IMR-90 (cell line): ENCODE measurements at regions not wholly inside any gene's neighbourhood (a gene's known extent, or its start where the extent isn't known, plus 50 kb on each side); places are given as distances from the start of the nearest gene placed in this dataset.

ENCODE experiments used
- ATAC-seq: fragments of 200-7000 bp; cut with Tn5 transposase; 2 replicates; pipeline ENCODE4 v1.9.1; 2020; ENCODE audit warnings: low read depth, mild to moderate bottlenecking, moderate library complexity
- BruUV-seq: library from RNA; stranded (reverse); fragments of 400-500 nt; replicated peaks from 2 replicates; lab custom pipeline; 2021; lab: Mats Ljungman, UMichigan
- CTCF ChIA-PET: fragments of 300-600 bp; formaldehyde crosslinking; extraction: SDS; loops from one replicate; lab custom pipeline; 2021; ENCODE audit warnings: antibody characterized with exemption; lab: Yijun Ruan, JAX
- POLR2A ChIA-PET: fragments of 300-600 bp; sonication (Branson Sonifier 250); formaldehyde crosslinking; loops from one replicate; lab custom pipeline; 2022; ENCODE audit warnings: antibody characterized with exemption; ENCODE audit not compliant: unreplicated experiment; lab: Charles Lee
- DNase-seq: peaks from one replicate; pipeline ENCODE4 v3.0.0; 2013
- H2AFZ ChIP-seq: replicated peaks from 2 replicates; pipeline ENCODE3; 2013; ENCODE audit warnings: low read length, mild to moderate bottlenecking; ENCODE audit not compliant: poor library complexity
- H2AK5ac ChIP-seq: 2 replicates; pipeline ENCODE4 v1.6.1; 2013; ENCODE audit warnings: low read depth, low read length, inconsistent platforms
- H2AK9ac ChIP-seq: replicated peaks from 2 replicates; pipeline ENCODE3; 2013; ENCODE audit warnings: mild to moderate bottlenecking, low read depth, low read length, moderate library complexity; ENCODE audit not compliant: poor library complexity
- H2BK120ac ChIP-seq: 2 replicates; pipeline ENCODE4 v1.6.1; 2013; ENCODE audit warnings: low read depth, low read length, inconsistent platforms
- H2BK15ac ChIP-seq: 3 replicates; pipeline ENCODE4 v1.6.1; 2013; ENCODE audit warnings: low read depth, low read length, inconsistent platforms
- H2BK20ac ChIP-seq: 2 replicates; pipeline ENCODE4 v1.6.1; 2013; ENCODE audit warnings: low read depth, mild to moderate bottlenecking, inconsistent platforms, low read length, moderate library complexity
- H2BK5ac ChIP-seq: 2 replicates; pipeline ENCODE4 v1.6.1; 2013; ENCODE audit warnings: mild to moderate bottlenecking, low read depth, low read length, inconsistent platforms; ENCODE audit not compliant: poor library complexity, severe bottlenecking
- H3K14ac ChIP-seq: replicated peaks from 2 replicates; pipeline ENCODE4 v1.6.1; 2013; ENCODE audit warnings: low read depth, low read length, inconsistent platforms
- H3K18ac ChIP-seq: 2 replicates; pipeline ENCODE4 v1.6.1; 2013; ENCODE audit warnings: low read depth, low read length, control low read depth
- H3K23ac ChIP-seq: 2 replicates; pipeline ENCODE4 v1.6.1; 2013; ENCODE audit warnings: low read depth, low read length, inconsistent platforms
- H3K27ac ChIP-seq: 2 replicates; pipeline ENCODE4 v1.5.1; 2013; ENCODE audit warnings: mild to moderate bottlenecking, control low read depth, low read length; ENCODE audit not compliant: insufficient read depth
- H3K27me3 ChIP-seq: 2 replicates; pipeline ENCODE4 v1.6.1; 2013; ENCODE audit warnings: low read length; ENCODE audit not compliant: control insufficient read depth, insufficient read depth
- H3K36me3 ChIP-seq: 2 replicates; pipeline ENCODE4 v1.6.1; 2013; ENCODE audit warnings: low read length, mixed read lengths; ENCODE audit not compliant: control insufficient read depth, insufficient read depth
- H3K4ac ChIP-seq: 2 replicates; pipeline ENCODE4 v1.6.1; 2013; ENCODE audit warnings: low read depth, low read length, inconsistent platforms
- H3K4me1 ChIP-seq: 2 replicates; pipeline ENCODE4 v1.6.1; 2013; ENCODE audit warnings: low read length, mixed read lengths; ENCODE audit not compliant: control insufficient read depth, insufficient read depth
- H3K4me2 ChIP-seq: 2 replicates; pipeline ENCODE4 v1.6.1; 2013; ENCODE audit warnings: low read depth, mild to moderate bottlenecking, control low read depth, low read length, moderate library complexity
- H3K4me3 ChIP-seq: 2 replicates; pipeline ENCODE4 v1.5.1; 2013; ENCODE audit warnings: low read depth, mild to moderate bottlenecking, control low read depth, low read length, moderate library complexity; ENCODE audit not compliant: insufficient read depth
- H3K56ac ChIP-seq: 2 replicates; pipeline ENCODE4 v1.6.1; 2013; ENCODE audit warnings: low read length, inconsistent platforms; ENCODE audit not compliant: insufficient read depth; ENCODE audit errors: extremely low read depth
- H3K79me1 ChIP-seq, 2 experiments: 2 replicates each; pipeline ENCODE4 v1.6.1; 2013; ENCODE audit warnings: low read length in 2 of 2, inconsistent platforms in 1 of 2, low read depth in 1 of 2
- H3K9ac ChIP-seq: 2 replicates; pipeline ENCODE4 v1.6.1; 2013; ENCODE audit warnings: low read depth, low read length, control low read depth
- H3K9me1 ChIP-seq: 2 replicates; pipeline ENCODE4 v1.6.1; 2013; ENCODE audit warnings: low read length, inconsistent platforms; ENCODE audit not compliant: insufficient read depth
- H3K9me3 ChIP-seq: 2 replicates; pipeline ENCODE4 v1.6.1; 2013; ENCODE audit warnings: low read length; ENCODE audit not compliant: control insufficient read depth, insufficient read depth
- H4K20me1 ChIP-seq: 2 replicates; pipeline ENCODE4 v1.6.1; 2013; ENCODE audit warnings: low read length, inconsistent platforms; ENCODE audit not compliant: insufficient read depth
- H4K5ac ChIP-seq: 2 replicates; pipeline ENCODE4 v1.6.1; 2013; ENCODE audit warnings: mild to moderate bottlenecking, low read depth, low read length, control low read depth
- H4K8ac ChIP-seq, 2 experiments: 2 replicates each; pipeline ENCODE4 v1.6.1; 2013; ENCODE audit warnings: low read depth in 2 of 2, low read length in 2 of 2, control low read depth in 1 of 2, inconsistent platforms in 1 of 2
- H4K91ac ChIP-seq: 2 replicates; pipeline ENCODE4 v1.6.1; 2013; ENCODE audit warnings: low read depth, low read length, inconsistent platforms; ENCODE audit not compliant: insufficient read depth
- BHLHE40 ChIP-seq: fragments of 150-350 bp; IDR thresholded peaks from 2 replicates; pipeline ENCODE4 v1.6.1; 2016; ENCODE audit warnings: mild to moderate bottlenecking, low read depth, low read length
- CEBPB ChIP-seq: IDR thresholded peaks from 2 replicates; pipeline ENCODE4 v1.6.1; 2012; ENCODE audit warnings: low read depth, low read length, improper control_type of control experiment
- CHD1 ChIP-seq: IDR thresholded peaks from 2 replicates; pipeline ENCODE4 v1.6.1; 2012; ENCODE audit warnings: low read depth, low read length, improper control_type of control experiment
- FOS ChIP-seq: fragments of 150-350 bp; IDR thresholded peaks from 2 replicates; pipeline ENCODE4 v1.6.1; 2016; ENCODE audit warnings: low read depth, low read length
- MAFK ChIP-seq: IDR thresholded peaks from 2 replicates; pipeline ENCODE4 v1.6.1; 2012; ENCODE audit warnings: low read depth, low read length, improper control_type of control experiment
- MAZ ChIP-seq: IDR thresholded peaks from 2 replicates; pipeline ENCODE4 v1.6.1; 2012; ENCODE audit warnings: low read depth, mild to moderate bottlenecking, low read length, improper control_type of control experiment, moderate library complexity, borderline replicate concordance
- MXI1 ChIP-seq: IDR thresholded peaks from 2 replicates; pipeline ENCODE4 v1.6.1; 2012; ENCODE audit warnings: low read depth, mild to moderate bottlenecking, low read length, moderate library complexity, borderline replicate concordance
- NFE2L2 ChIP-seq: fragments of 150-350 bp; IDR thresholded peaks from 2 replicates; pipeline ENCODE4 v1.6.1; 2016; ENCODE audit warnings: low read depth, mild to moderate bottlenecking, low read length
- POLR2A ChIP-seq: IDR thresholded peaks from 2 replicates; pipeline ENCODE4 v1.6.1; 2012; ENCODE audit warnings: mild to moderate bottlenecking, low read depth, low read length
- RAD21 ChIP-seq: IDR thresholded peaks from 2 replicates; pipeline ENCODE4 v1.6.1; 2012; ENCODE audit warnings: low read length, improper control_type of control experiment
- RCOR1 ChIP-seq: IDR thresholded peaks from 2 replicates; pipeline ENCODE4 v1.6.1; 2012; ENCODE audit warnings: mild to moderate bottlenecking, low read length, improper control_type of control experiment; ENCODE audit not compliant: insufficient replicate concordance
- RFX5 ChIP-seq: IDR thresholded peaks from 2 replicates; pipeline ENCODE4 v1.8.0; 2012; ENCODE audit warnings: low read depth, mild to moderate bottlenecking, low read length, moderate library complexity
- SMC3 ChIP-seq: fragments of 150-350 bp; IDR thresholded peaks from 2 replicates; pipeline ENCODE4 v1.6.1; 2016; ENCODE audit warnings: low read depth, mild to moderate bottlenecking, antibody characterized with exemption, low read length, moderate library complexity
- WGBS, 2 experiments: methylation state at CpG; one replicate each; pipeline versions ENCODE4 v1.1.5 to v1.1.7; 2013; ENCODE audit warnings: missing lambda C conversion rate in 2 of 2; ENCODE audit not compliant: insufficient read length in 1 of 2; ENCODE audit errors: extremely low coverage in 2 of 2; 5-methylcytosine and 5-hydroxymethylcytosine counted together
- dilution Hi-C: fragments of 300-500 bp; cut with HindIII; formaldehyde crosslinking; loops from one replicate; pipeline ENCODE4 v1.14.3; 2018; ENCODE audit warnings: low sequenced_read_pairs; ENCODE audit not compliant: unreplicated experiment
- in situ Hi-C: fragments of 300-500 bp; cut with MboI; formaldehyde crosslinking; loops from 3 replicates; pipeline ENCODE4 v1.14.3; 2019; ENCODE audit warnings: low sequenced_read_pairs, inconsistent platforms, mixed read lengths
- intact Hi-C: fragments of 100-400 bp; cut with micrococcal nuclease; formaldehyde crosslinking; loops from 2 replicates; pipeline ENCODE4 v1.10.0; 2022
- TF ChIP-seq, protein P1 (sequence below): fragments of 150-350 bp; IDR thresholded peaks from 2 replicates; pipeline ENCODE4 v1.6.1; 2017; ENCODE audit warnings: mild to moderate bottlenecking, antibody characterized with exemption, low read length, low read depth
- TF ChIP-seq, protein P2 (sequence below): fragments of 150-350 bp; IDR thresholded peaks from 2 replicates; pipeline ENCODE4 v1.6.1; 2016; ENCODE audit warnings: low read depth, mild to moderate bottlenecking, low read length, moderate library complexity, borderline replicate concordance
- TF ChIP-seq, protein P3 (sequence below): conservative IDR thresholded peaks from 2 replicates; pipeline ENCODE4 v1.5.1; 2012; ENCODE audit warnings: mild to moderate bottlenecking, low read depth, low read length, improper control_type of control experiment

DNA sequence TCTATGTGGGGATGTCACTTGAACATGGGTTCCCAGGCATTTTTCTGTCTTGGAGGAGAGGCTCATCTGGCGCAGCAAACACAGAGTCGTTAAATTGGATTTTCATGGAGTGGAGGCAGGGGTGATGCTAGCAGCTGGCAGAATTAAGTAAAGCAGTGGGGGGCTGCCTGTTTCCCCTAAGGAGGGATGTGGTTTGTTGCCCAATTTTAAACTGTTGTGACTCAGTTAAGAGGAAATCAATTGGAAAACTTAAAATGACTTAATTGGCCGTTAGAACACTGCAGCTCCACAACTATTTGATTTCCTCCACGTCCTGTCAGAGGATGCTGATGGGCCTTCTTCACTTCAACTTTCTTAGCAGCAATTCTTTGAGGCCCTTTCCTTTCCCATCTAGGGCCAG is 354.1 kb upstream of the ATP5MC3 start:
- Histone ChIP-seq H3K9me1 (no peaks in the 10 kb centered on the region), H4K20me1 (no peaks in the 10 kb centered on the region), H2AK5ac (no peak overlapping the region), H2BK15ac (no peak overlapping the region), H2AFZ (no peak overlapping the region), H3K23ac (no peak overlapping the region), H4K91ac (no peak overlapping the region), H4K8ac (no peak overlapping the region), H2BK120ac (no peak overlapping the region), H3K9me3 (no peaks in the 10 kb centered on the region; the same call in 1 of the 2 replicates), H3K56ac (no peak overlapping the region), H3K4ac (no peak overlapping the region), H4K5ac (no peak overlapping the region), H2BK20ac (no peak overlapping the region), H3K18ac (no peak overlapping the region), H3K27me3 (no peaks in the 10 kb centered on the region), H3K4me1 (no peaks in the 10 kb centered on the region), H3K79me1 (no peaks in the 10 kb centered on the region), H3K4me3 (no peak overlapping the region), H3K14ac (no peak overlapping the region), H3K27ac (no peak overlapping the region), H3K36me3 (no peaks in the 10 kb centered on the region), H2BK5ac (no peak overlapping the region), H3K4me2 (no peak overlapping the region), H2AK9ac (no peak overlapping the region), H3K9ac (no peak overlapping the region)
- BruUV-seq = no TSS peak
- intact Hi-C loops (no loop called here), dilution Hi-C loops (no loop called here), in situ Hi-C loops (no loop called here)
- CTCF ChIA-PET = no interaction called here
- ATAC-seq (no peak), DNase-seq (no peak)
- WGBS, 2 experiments = 47% methylated on average over 3 of the region's 4 CpGs; no CpG with 5 or more reads in 1 of the 2 experiments
- POLR2A ChIA-PET = no interaction called here
- TF ChIP-seq RAD21 (no peak), SMC3 (no peak), CHD1 (no peak), RCOR1 (no peak), POLR2A (no peak), RFX5 (no peak), MAZ (no peak), MXI1 (no peak), FOS (no peak), BHLHE40 (no peak), NFE2L2 (no peak), CEBPB (no peak), MAFK (no peak)
- TF ChIP-seq, protein P1, sequence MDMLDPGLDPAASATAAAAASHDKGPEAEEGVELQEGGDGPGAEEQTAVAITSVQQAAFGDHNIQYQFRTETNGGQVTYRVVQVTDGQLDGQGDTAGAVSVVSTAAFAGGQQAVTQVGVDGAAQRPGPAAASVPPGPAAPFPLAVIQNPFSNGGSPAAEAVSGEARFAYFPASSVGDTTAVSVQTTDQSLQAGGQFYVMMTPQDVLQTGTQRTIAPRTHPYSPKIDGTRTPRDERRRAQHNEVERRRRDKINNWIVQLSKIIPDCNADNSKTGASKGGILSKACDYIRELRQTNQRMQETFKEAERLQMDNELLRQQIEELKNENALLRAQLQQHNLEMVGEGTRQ = no peak
- TF ChIP-seq, protein P2, sequence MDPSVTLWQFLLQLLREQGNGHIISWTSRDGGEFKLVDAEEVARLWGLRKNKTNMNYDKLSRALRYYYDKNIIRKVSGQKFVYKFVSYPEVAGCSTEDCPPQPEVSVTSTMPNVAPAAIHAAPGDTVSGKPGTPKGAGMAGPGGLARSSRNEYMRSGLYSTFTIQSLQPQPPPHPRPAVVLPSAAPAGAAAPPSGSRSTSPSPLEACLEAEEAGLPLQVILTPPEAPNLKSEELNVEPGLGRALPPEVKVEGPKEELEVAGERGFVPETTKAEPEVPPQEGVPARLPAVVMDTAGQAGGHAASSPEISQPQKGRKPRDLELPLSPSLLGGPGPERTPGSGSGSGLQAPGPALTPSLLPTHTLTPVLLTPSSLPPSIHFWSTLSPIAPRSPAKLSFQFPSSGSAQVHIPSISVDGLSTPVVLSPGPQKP = no peak
- TF ChIP-seq, protein P3, sequence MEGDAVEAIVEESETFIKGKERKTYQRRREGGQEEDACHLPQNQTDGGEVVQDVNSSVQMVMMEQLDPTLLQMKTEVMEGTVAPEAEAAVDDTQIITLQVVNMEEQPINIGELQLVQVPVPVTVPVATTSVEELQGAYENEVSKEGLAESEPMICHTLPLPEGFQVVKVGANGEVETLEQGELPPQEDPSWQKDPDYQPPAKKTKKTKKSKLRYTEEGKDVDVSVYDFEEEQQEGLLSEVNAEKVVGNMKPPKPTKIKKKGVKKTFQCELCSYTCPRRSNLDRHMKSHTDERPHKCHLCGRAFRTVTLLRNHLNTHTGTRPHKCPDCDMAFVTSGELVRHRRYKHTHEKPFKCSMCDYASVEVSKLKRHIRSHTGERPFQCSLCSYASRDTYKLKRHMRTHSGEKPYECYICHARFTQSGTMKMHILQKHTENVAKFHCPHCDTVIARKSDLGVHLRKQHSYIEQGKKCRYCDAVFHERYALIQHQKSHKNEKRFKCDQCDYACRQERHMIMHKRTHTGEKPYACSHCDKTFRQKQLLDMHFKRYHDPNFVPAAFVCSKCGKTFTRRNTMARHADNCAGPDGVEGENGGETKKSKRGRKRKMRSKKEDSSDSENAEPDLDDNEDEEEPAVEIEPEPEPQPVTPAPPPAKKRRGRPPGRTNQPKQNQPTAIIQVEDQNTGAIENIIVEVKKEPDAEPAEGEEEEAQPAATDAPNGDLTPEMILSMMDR = no peak
